Stimulated activated CD4-positive, alpha-beta T cell treated with anti-CD3 and anti-CD28 coated beads, Interleukin-1b, Interleukin-23, amount 100 ng/mL, for 4 hours (primary cell): ENCODE measurements at regions not wholly inside any gene's neighbourhood (a gene's known extent, or its start where the extent isn't known, plus 50 kb on each side); places are given as distances from the start of the nearest gene placed in this dataset.
"Not testable (repeated sequence)": the region's sequence is repeated elsewhere in the genome, so short reads cannot be mapped to it uniquely, and the experiment has no call there.

ENCODE experiments used
- DNase-seq, 2 donors: peaks; one replicate each; pipeline ENCODE4 v3.0.0-alpha.2; 2020; ENCODE audit warnings: low read depth in 2 of 2

DNA sequence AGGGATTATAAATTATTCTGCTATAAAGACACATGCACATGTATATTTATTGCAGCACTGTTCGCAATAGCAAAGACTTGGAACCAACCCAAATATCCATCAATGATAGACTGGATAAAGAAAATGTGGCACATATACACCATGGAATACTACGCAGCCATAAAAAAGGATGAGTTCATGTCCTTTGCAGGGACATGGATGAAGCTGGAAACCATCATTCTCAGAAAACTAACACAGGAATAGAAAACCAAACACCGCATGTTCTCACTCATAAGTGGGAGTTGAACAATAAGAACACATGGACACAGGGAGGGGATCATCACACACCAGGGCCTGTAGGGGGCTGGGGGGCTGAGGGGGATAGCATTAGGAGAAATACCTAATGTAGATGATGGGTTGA, 377.2 kb upstream of the SASH1 start:
- not testable (repeated sequence) for DNase-seq

DNA sequence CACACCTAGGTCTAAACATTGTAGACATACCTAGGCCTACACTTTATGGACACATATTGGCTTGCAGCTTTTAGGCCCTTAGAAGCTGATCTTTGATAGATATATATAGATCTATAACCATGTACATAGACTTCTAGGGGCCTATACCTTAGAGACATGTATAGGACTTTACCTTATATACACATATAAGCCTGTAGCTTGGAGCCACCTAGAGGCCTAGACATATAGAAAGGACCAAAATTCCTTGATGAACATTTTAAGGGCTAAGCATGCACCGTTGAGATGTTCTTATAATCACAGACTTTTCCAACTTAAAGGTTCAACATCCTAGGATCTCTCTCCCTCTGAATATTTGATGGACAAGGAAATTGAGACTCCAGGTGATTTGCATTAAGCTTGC, 371.7 kb upstream of the SASH1 start:
- DNase-seq, result no peak

DNA sequence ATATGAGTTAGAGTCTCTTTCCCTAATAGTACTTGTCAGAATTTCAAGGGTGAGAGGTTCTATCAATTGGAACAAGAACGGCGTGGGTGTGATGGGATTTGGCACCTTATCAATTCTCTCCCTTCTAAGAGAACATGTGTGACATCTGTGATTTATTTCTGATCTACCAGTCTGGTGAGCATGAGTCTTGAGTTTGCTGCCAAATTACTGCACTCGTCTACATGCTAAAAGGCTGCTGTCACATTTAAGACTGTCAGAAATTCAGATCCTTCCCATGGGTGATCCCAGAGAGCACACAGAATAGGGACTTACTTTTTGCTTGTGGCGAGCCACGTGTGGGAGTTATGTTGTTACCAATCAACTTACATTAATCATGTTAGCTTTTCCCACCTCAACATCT, 370.2 kb upstream of the SASH1 start:
- no peak for DNase-seq

DNA sequence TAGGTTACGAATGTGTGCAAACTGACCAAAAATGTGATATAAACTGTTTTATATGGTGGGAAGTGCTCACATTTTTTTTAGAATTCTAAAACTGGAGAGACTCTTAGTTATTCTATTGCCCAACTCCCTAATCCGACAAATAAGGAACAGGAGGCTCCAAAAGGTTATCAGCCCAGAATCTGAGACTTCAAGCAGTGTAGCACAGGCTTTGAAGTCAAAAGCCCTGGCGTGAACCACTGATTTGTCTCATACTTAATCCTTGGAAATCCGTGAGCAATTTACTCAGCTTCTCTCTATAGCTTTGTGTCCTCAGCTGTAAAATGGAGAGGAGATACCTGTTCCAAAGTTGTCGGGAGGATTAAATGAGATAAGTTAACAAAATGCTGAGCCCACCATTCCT, 368.8 kb upstream of the SASH1 start:
- no peak for DNase-seq

DNA sequence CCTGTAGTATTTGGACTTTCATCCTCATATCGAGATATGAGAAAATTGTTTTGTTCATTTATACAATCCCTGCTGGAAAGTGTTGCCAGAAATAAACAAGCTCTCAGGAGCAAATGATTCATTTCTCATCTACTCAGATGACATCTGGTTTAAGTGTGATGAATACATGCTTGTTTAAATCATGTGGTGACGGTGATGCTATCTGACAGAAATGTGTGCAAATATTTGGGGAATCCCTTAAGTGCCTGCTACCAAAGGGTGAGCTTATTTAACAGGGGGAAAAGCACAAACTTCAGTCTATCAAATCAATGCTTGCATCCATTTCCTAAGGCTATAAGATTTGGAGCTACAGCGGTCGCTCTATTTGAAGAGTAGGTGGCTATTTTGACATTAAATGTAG, 368.3 kb upstream of the SASH1 start:
- DNase-seq, result no peak

DNA sequence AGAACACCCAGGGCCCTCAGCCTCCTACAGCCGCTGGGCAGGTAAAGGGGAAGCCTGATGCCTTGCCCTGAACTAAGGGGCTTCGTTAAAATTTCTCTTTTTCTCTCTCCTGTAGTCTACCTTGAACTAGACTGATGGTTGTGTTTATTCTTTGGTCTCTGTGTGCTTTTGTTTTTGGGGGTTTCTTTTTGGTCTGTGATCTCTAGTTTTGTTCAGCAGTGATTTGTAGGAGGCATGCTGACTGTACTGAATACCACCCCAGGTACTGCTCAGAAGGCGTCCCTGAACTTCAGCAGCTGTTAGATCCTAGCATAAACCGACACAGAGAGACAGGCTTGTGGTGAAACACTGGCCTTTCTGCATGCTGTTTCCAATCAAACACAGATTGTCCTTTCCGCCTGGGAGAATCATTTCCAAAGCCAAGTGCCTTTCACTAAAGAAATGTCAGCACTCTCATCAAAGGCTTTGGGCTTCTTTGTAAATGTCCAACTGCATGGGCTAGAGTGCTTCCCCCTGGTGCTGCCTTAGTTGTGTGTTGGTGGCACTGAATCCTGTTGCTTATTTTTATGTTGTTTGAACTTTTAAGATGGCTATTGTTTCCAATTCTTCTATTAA, 364.7 kb upstream of the SASH1 start:
- DNase-seq, result no peak

DNA sequence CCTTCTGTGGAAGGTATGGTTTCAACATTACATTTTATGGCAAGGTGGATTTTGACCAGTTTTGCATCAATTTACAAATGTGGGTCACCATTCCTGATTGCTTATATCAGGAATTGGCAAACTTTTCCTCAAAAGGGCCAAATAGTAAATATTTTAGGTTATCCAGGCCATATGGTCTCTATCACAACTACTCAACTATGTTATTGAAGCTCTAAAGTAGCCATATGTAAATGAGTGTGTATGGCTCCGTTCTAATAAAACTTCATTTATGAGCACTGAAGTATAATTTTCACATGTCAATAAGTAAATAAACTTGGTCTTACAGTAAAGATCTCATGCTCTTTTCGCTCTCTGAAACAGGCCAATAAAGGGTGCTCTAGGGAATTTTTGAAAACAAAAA, 362.7 kb upstream of the SASH1 start:
- DNase-seq, result no peak

DNA sequence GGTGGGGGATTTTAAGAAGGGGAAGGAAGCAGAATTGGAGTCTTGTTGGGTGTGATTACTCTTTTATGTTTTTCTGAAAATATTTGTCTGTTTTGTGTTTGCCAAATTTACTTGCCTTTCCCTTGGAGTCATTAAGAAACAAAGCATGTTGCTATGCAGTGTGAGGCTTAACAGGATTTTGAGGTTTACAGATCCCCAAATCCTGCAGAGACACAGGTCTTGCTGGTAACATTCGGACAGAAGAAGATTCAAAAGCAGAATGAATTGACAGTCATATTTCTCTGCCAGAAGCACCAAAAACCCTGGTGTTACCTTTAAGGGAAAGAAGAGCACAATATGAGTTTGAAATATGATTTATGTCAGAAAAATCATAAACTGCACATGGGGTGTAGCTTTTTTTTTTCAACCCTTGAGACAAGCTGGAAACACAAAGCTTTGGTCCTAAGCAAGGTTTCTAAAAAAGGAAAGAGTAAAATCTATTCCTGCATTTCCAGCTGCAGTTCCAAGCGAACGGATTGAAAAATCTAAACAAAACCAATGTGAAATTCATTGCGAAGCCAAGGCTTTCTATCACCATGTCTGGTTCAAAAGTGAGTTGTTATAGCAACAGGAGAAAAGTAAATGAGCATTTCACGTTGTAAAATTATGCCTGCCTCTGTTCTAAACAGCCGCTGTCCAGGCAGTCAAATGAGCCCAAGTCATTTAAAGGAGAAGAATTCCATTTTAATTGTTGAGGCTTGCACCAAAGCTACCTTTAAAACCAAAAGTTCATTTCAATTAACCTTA, 358.9 kb upstream of the SASH1 start:
- DNase-seq, result no peak

DNA sequence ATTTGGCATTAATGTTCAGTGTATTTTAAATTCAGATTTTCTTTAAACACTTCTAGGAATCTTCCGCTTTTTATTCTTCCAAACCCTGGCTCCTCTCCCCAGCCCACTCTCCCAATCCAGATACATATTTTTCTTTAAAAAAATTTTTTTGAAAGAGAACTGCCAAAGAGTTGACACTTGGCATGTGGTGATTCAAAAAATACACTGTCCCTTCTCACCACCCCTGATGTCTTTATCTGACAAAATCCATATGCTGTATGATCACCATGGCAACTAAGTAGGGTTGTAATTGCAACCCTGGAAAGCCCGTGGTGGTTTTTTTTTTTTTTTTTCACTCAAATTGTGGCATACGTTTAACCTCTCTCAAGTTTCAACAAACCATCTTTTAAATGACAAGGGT, 355.8 kb upstream of the SASH1 start:
- no peak for DNase-seq

DNA sequence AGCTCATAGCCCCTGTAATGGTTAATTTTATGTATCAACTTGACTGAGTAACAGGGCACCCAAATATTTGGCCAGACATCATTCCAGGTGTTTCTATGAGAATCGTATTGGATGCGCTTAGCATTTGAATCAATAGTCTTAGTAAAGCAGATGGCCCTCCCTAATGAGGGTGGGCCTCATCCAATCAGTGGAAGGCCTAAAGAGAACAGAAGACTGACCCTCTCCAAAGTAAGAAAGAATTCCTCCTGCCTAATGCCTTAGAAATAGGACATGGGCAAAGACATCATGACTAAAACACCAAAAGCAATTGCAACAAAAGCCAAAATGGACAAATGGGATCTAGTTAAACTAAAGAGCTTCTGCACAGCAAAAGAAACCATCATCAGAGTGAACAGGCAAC, 352.5 kb upstream of the SASH1 start:
- DNase-seq, result no peak

DNA sequence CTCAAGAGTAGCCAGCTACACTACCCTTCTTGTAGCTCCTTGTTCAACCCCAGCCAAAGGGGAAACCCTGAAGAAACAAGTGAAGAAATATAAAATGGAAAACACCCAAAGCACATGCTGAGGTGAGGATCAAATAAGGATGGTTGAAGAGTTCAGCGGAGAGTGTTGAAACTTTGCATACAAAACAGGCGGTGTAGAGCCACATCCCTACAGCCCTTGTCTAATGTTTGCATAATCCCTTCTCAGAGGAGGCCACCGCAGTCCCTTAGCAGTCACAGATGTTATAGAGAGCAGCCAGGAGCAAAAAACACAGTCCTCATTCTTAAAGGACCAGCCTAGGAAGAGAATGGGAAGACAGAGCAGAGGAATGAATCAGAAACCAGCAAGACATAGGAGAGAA, 350.7 kb upstream of the SASH1 start:
- no peak for DNase-seq

DNA sequence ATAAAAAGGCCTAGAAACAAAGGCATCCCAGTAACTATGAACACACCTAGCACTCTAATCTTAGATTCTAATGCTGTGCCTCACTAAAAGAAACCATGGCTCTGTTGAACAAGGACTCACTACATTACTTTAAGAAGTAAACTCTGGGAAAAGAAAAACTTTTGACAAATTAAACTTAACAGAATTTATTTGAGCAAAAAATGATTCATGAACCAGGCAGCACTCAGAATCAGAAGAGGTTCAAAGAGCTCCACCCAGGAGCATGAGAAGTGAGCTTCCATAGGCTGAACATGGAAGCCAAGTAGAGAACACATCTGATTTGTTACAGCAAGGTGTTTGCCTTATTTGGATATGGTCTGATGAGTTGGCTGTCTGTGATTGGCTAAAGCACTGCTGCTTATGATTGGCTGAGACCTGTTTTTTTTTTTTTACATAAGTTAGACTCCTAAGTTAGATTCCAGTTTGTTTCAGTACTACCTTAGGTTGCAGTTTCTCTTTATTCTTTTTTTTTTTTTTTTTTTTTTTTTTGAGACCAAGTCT, 343.6 kb upstream of the SASH1 start:
- DNase-seq, result no peak

DNA sequence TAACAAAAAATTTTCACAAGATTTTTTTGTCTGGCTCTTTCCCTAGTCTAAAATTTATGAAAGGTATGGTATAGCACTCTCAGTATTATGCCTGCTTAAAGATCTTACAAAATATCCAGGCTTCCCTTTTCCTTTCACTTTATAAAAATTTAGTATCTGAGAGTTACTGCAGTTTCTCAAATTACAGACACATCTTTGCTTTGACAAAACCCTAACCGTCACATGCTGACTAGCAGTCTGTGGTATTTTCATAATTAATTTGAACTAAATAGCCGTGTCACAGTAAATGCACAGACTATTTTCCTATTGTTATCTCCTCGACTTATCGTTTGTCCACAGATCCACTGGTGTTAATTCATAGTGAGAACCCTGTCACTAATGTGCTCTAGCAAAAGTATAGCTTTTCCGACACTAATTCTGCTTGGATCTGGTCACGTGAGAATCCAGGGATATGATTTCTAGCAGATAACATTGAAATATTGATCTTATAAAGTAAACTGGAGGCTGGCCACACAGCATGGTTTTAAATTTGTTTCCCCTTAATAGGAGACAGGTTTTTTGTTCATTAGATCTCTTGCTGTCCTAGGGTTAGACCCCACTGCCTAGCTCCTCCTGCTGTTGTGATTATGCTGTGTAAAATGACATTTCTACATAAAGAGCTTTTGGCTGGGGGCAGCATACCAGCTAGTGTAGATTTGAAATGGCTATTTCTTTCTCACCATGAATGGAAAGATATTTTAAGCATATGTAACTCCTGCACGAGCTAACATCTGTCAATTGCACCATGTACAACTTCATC, 340.6 kb upstream of the SASH1 start:
- DNase-seq, result no peak

DNA sequence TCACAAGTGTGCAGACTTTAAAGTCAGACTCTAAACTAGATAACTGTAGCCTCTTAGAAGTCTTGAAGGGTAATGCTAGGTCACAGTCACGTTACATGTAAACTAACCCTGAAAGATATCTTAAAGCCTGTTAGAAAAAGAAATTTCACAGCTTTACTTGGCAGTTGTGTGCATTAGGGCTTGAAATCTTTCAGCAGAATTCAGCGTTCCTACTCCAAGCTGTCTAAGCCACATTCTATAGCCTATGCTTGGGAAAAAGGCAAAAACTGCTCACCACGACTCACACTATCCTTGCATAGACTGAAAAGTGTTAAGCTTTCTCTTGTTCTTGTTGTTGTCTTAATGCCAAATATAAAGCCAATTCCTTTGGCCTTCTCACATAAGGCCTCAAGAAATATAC, 338.0 kb upstream of the SASH1 start:
- DNase-seq, result no peak

DNA sequence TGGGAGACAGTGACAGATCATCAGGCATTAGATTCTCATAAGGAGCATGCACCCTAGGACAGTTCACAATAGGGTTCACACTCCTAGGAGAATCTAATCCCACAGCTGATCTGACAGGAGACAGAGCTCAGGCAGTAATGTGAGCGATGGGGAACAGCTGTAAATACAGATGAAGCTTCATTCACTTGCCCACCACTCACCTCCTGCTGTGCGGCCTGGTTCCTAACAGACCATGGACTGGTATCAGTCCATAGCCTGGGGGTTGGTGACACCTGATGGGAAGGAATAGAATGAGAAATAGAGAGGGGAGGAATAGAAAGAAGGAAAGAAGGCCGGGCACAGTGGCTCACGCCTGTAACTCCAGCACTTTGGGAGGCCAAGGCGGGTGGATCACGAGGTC, 336.8 kb upstream of the SASH1 start:
- no peak for DNase-seq

DNA sequence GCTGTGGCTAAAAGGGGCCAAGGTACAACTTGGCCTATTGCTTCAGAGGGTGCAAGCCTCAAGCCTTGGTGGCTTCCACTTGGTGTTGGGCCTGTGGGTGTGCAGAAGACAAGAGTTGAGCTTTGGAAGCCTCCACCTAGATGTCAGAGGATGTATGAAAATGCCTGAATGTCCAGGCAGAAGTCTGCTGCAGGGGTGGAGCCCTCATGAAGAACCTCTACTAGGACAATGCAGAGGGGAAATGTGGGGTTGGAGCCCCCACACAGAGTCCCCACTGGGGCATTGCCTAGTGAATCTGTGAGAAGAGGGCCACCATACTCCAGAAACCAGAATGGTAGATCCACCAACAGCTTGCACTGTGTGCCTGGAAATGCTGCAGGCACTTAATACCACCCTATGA, 332.1 kb upstream of the SASH1 start:
- not testable (repeated sequence) for DNase-seq

DNA sequence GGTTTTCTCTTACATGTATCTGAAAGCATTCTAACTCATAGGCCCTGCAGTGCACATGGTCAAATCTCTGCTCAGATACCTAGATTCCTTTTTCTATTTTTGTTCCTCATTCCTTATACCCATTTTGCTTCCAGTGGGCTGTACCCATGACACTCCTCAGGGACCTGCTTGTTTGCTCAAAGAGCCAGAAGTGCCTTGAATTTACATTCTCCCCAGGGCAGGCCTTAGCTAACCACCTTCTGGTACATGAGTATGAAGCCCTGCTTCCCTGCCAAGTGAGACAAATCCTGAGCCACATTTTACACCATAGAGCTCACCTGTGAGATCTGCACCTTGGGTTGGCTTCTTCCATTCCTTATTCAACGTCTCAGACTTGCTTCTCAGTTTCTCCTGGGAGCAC, 326.6 kb upstream of the SASH1 start:
- no peak for DNase-seq

DNA sequence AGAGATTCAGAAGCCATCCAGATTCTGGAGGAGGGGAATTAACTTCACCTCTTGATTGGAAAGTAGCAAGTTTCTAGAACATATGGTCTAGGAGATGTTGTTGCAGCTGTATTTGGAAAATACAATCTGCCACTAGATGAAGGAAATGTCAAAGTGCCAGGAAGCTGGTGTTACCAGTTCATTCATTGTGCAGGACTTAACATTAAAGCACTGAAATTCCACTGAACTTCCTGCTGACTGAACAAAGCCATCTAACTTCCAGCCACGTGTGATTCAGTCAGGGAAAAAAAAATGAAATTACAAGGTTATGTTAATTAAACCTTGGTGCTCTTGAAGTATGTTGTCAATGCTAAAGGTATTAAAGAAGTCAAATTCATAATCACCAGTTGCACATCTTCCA, 321.5 kb upstream of the SASH1 start:
- no peak for DNase-seq

DNA sequence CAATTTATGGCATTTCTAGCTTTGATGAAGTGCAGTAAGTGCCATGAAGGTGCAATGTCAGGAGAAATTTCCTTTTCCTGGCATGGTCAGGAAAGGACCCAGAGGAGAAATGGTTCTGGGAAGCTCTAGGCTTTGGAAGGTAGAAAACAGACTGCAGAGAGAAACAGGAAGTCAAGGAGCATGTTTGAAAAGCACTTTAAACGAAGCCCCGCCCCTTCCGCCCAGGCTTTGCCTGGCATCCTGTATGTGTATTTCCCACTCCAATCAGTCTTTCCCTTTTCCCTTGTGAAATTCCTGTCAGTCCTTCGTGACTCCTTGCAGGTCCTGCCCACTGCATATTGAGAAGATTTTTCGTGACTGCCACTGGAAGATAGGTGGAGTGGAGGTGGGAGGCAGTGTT, 320.9 kb upstream of the SASH1 start:
- DNase-seq, result no peak

DNA sequence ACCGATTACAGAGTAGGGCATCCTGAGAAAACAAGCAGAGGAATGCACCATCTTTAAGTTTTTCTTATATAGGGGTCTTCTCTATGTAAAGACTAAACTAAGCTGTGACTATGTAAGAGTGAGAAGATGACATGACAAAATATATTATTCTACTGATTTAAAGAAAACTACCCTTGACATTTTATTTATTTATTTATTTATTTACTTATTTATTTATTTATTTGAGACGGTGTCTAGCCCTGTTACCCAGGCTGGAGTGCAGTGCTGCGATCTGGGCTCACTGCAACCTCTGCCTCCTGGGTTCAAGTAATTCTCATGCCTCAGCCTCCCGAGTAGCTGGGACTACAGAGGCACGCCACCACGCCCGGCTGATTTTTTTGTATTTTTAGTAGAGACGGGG, 320.4 kb upstream of the SASH1 start:
- DNase-seq, result not testable (repeated sequence)

DNA sequence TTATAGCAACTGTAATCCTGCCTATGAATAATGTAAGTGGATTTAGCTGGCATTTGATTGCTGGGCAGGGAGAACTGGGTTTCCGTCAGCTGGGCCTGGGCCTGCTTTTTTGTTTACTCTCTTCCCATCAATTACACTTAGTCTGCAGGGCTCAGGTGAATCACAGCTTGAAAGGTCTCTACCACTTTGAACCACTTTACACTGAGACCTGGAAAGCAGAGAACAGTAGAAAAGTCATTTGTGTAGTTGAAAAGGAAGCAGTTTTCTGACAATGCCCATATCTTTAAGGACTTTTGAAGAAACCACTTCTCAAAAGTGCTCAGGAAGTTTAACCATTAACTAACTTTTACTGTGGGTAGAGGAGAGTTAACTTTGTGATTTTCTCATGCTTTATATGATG, 315.4 kb upstream of the SASH1 start:
- DNase-seq, result no peak

DNA sequence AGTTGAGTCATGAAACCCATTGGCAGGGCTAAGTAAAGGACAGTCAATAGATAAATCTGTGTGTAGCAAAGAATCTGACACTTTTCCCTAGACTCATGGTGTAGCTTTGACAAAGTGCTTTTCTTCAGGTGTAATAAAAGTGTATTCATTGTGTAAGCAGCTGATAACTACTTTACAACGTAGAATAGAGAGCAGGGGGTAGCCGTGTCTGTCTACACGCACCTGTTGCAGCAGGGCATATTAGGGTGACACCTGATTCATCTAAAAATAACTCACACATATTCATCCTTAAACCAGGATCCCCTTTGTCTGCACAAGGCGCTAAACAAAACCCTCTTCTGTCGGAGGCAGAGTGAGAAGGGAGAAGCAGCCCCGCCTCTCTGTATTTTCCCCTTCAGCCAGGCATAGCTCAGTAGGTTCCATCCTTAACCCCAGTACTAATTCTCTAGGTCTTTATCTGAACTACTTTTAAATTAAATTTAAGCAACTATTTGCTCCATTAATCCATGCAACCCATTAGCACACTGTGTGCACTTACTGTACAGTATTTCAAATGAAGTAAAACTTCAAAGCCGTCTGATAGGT, 306.7 kb upstream of the SASH1 start:
- DNase-seq, result no peak
